ENCODE measurements at regions not wholly inside any gene's neighbourhood (a gene's known extent, or its start where the extent isn't known, plus 50 kb on each side); places are given as distances from the start of the nearest gene placed in this dataset.
A peak's percentile ranks its signal among the peaks of the same experiment; 100 is the strongest.

DNA sequence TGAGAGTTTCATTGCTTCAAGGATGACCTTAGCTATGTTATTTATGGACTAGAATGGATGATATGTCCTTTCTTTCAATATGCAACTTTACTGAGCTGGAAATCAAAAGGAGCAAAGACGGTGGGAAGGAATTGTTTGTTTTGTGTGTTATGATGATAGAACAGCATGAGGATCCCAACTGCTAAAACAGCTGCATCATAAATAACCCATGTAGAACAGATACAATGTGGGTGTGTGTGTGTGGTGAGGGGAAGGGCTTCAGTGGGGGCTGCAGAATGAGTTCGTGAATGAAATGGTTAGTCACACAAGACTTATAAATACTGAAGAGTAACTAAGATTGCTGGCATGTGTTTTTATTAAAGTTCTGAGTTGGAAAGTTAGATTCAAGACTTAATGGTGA, 80.1 kb downstream of the DACT1 start (continued):
- TF ChIP-seq ZNF207 (IDR thresholded peaks at IDR 0.05; ENCODE audit: borderline replicate concordance), result no peak
- no peak for TF ChIP-seq NRF1 (conservative IDR thresholded peaks at IDR 0.05; ENCODE audit: low read depth, low read length)
- no peak for TF ChIP-seq WRNIP1 (IDR thresholded peaks at IDR 0.05; ENCODE audit: borderline replicate concordance, low read depth, low read length)

DNA sequence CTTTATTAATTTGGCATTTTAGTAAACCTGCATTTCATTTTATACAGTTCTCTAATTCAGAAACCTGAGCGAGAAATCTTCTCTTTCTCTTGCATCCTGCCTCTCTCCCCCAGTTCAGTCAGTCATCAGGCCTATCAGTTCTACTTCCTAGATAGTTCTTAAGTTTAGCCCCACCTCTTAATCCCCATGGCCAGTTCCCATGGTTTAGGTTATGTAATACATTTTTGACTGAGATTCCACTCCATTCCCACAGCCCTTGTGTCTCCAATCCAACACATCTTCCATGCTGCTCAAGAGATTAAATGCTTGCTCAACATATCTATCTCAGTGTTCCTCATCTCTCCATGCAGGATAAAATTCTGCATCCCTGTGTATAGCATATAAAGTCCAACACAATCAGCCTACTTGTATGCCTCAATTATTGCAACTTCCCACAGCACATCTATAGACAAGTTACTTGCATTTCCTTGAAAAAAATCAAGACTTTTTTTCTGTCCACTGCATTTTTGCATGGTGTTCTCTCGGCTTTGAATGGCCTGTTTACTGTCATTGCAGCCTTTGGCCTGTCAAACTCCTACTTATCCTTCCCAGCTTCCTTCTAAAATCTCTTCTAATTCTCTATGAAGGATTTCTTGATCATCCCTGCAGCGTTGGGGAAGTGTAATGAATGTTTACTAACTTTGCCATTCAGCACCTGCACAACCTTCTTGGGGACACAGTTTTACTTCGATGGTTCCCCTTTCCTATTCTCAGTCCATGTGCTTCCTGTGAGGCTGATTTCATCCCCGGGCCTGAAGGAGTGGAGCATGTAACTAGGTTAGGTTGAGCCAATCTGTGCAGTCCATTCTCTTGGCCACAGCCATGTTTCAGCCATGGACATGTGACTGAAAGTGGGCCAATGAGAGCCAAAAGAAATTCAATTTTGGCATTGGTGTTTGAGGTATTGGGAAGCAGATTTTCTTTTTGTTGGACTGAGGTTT, 80.8 kb downstream of the DACT1 start:
- FAIRE-seq, result no peak
- BruUV-seq (replicated peaks), result no TSS peak

More for the DNA sequence above, 80.8 kb downstream of the DACT1 start:
- H3K36me3 ChIP-seq (ENCODE audit: control insufficient read depth in 2 of 2, insufficient read depth in 2 of 2, low read length in 1 of 2), result no peaks in the 10 kb centered on the region
- DNase-seq (ENCODE audit: low read depth, low spot score) (no peak), ATAC-seq (no peak)
- CTCF ChIA-PET, result interaction anchor here (0.8 kb wide), 1 partner anchor 9 kb away, joined by 3 read pairs; no protein-coding TSS in a partner anchor
- POLR2A ChIA-PET, result interaction anchor here (0.6 to 1.0 kb wide), 2 partner anchors 12 to 141 kb away, joined by 3 to 5 read pairs; no protein-coding TSS in a partner anchor
- H3K27me3 ChIP-seq (replicated peaks in 1 of 2; ENCODE audit: control insufficient read depth in 2 of 2, insufficient read depth in 2 of 2, low read length in 1 of 2), result no peaks in the 10 kb centered on the region; a peak in 1 of 4 replicates
- no peak overlapping the region for H3K27ac ChIP-seq (ENCODE audit: control insufficient read depth, insufficient read depth)
- SMC1A ChIA-PET (ENCODE audit: uncharacterized antibody, unreplicated experiment), result interaction anchor here (0.6 to 3.5 kb wide), 5 partner anchors 10 to 95 kb away, joined by 3 to 24 read pairs (median 3); no protein-coding TSS in a partner anchor
- intact Hi-C loops (cut with micrococcal nuclease; ENCODE audit: unreplicated experiment) (no loop called here), in situ Hi-C loops (cut with MboI) (no loop called here)
- H3K4me2 ChIP-seq (ENCODE audit: control insufficient read depth, insufficient read depth), result no peak overlapping the region
- H3K9me3 ChIP-seq (replicated peaks; ENCODE audit: control insufficient read depth, insufficient read depth, low read length), result no peaks in the 10 kb centered on the region
- WGBS (ENCODE audit: insufficient coverage, insufficient replicate concordance, low lambda C conversion rate, missing lambda C conversion rate), result 15% methylated on average over 5 of the region's 5 CpGs
- H4K20me1 ChIP-seq (ENCODE audit: control insufficient read depth, insufficient read depth), result no peaks in the 10 kb centered on the region
- no peak overlapping the region for H3K4me3 ChIP-seq
- no peak overlapping the region for H2AFZ ChIP-seq (ENCODE audit: control insufficient read depth, low read depth, low read length)
- TF ChIP-seq NFYB (IDR thresholded peaks at IDR 0.05; ENCODE audit: insufficient read depth, low read depth, low read length) (peak; percentile 47; the same call in 1 of the 2 replicates), GABPA (IDR thresholded peaks at IDR 0.05; ENCODE audit: low read depth) (no peak)
- RAD21 ChIA-PET (ENCODE audit: unreplicated experiment), result no interaction called here
- no peaks in the 10 kb centered on the region for H3K79me2 ChIP-seq (ENCODE audit: control insufficient read depth, insufficient read depth, low read length)
- no peaks in the 10 kb centered on the region for H3K4me1 ChIP-seq (ENCODE audit: control insufficient read depth, insufficient read depth, low read length)
- no peak overlapping the region for H3K9ac ChIP-seq (ENCODE audit: control insufficient read depth, insufficient read depth, low read length)

Measured in GM12878 (cell line).